Ascending aorta (tissue), 2 donors: ENCODE measurements at regions not wholly inside any gene's neighbourhood (a gene's known extent, or its start where the extent isn't known, plus 50 kb on each side); places are given as distances from the start of the nearest gene placed in this dataset.
A peak's percentile ranks its signal among the peaks of the same experiment; 100 is the strongest.

Experiments used
- DNase-seq, 2 donors: peaks; one replicate each; pipeline ENCODE4 v3.0.0-alpha.2; 2019; ENCODE audit warnings: low spot score in 2 of 2
- H3K27ac ChIP-seq, 2 donors: fragments of 200-600 bp; sonication (generic); one replicate each; pipeline ENCODE4 v1.5.1; 2016 to 2017; ENCODE audit warnings: mild to moderate bottlenecking in 1 of 2
- H3K27me3 ChIP-seq: fragments of 200-600 bp; sonication (generic); one replicate; pipeline ENCODE4 v1.5.1; 2017
- H3K36me3 ChIP-seq, 2 donors: fragments of 200-600 bp; sonication (generic); one replicate each; pipeline ENCODE4 v1.5.1; 2016
- H3K4me1 ChIP-seq, 2 donors: fragments of 200-600 bp; sonication (generic); one replicate each; pipeline ENCODE4 v1.5.1; 2016 to 2017; ENCODE audit warnings: mild to moderate bottlenecking in 1 of 2
- H3K4me3 ChIP-seq, 2 donors: fragments of 200-600 bp; sonication (generic); one replicate each; pipeline ENCODE4 v1.5.1; 2016 to 2017; ENCODE audit warnings: mild to moderate bottlenecking in 1 of 2
- H3K9me3 ChIP-seq, 2 donors: fragments of 200-600 bp; sonication (generic); one replicate each; pipeline ENCODE4 v1.5.1; 2016
- intact Hi-C: fragments of 100-400 bp; cut with DNase I; formaldehyde crosslinking; loops from one replicate; pipeline ENCODE4 v1.15.1; 2023
- TF ChIP-seq, protein P1 (sequence below), 3 experiments: fragments of 200-600 bp in 2 of 3; fragments of 450-650 bp in 1 of 3; sonication (generic) in 2 of 3; IDR thresholded peaks; one replicate each; pipeline ENCODE4 v1.5.1; 2016 to 2019; ENCODE audit warnings: antibody characterized with exemption in 3 of 3, mild to moderate bottlenecking in 1 of 3, moderate library complexity in 1 of 3

- intact Hi-C loops, result loop anchor here (5.0 kb wide), 1 partner anchor 128 kb away; no protein-coding TSS in a partner anchor
- H3K27me3 ChIP-seq, result no peaks in the 10 kb centered on the region
- TF ChIP-seq, protein P1, sequence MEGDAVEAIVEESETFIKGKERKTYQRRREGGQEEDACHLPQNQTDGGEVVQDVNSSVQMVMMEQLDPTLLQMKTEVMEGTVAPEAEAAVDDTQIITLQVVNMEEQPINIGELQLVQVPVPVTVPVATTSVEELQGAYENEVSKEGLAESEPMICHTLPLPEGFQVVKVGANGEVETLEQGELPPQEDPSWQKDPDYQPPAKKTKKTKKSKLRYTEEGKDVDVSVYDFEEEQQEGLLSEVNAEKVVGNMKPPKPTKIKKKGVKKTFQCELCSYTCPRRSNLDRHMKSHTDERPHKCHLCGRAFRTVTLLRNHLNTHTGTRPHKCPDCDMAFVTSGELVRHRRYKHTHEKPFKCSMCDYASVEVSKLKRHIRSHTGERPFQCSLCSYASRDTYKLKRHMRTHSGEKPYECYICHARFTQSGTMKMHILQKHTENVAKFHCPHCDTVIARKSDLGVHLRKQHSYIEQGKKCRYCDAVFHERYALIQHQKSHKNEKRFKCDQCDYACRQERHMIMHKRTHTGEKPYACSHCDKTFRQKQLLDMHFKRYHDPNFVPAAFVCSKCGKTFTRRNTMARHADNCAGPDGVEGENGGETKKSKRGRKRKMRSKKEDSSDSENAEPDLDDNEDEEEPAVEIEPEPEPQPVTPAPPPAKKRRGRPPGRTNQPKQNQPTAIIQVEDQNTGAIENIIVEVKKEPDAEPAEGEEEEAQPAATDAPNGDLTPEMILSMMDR (IDR thresholded peaks at IDR 0.05), result no peak
- no peak for DNase-seq
- peaks cover 0 to 11% of the 10 kb centered on the region in 2 donors for H3K4me1 ChIP-seq
- H3K4me3 ChIP-seq, result no peak overlapping the region
- no peak overlapping the region for H3K27ac ChIP-seq
- no peaks in the 10 kb centered on the region for H3K36me3 ChIP-seq
- H3K9me3 ChIP-seq, result no peaks in the 10 kb centered on the region
Observed at GRCh38 chr20:40634891-40635290, 54.1 kb downstream of the MAFB start.

DNA sequence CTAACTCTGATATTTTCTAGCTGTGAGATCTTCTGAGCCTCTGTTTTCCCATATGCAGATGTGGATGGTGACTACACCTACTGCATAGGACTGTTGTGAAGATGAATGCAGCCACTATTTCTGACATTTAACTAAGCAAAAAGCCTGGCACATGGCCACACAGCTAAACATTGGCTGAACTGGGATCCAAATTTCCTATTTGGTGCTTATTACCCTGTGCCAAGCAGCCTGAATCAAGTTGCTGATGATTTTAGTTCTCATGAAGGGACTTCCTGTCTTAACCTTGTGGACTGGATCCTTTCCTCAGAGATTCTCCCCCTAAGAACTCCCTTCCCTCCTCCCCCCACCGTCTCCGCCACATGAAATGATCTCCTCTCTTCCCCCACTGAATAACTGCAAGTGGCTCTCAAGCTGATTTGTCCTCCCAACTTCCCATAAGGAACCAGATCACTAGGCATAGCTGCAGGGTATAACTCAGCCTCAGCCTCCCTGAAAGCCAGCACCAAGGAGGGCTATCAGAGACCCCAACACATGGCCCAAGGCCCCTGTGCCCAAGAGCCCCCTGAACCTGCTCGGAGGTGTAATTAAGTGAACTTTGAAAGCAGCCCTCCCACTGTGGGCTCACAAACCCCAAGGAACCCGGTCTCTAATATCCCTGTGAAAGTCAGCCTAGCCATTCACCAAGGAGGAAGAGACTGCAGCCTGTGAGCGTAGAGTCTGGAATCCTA is 55.7 kb downstream of the MAFB start:
- TF ChIP-seq, protein P1 (IDR thresholded peaks at IDR 0.05), result no peak
- intact Hi-C loops, result loop anchor here (5.0 kb wide), 1 partner anchor 126 kb away; no protein-coding TSS in a partner anchor

DNA sequence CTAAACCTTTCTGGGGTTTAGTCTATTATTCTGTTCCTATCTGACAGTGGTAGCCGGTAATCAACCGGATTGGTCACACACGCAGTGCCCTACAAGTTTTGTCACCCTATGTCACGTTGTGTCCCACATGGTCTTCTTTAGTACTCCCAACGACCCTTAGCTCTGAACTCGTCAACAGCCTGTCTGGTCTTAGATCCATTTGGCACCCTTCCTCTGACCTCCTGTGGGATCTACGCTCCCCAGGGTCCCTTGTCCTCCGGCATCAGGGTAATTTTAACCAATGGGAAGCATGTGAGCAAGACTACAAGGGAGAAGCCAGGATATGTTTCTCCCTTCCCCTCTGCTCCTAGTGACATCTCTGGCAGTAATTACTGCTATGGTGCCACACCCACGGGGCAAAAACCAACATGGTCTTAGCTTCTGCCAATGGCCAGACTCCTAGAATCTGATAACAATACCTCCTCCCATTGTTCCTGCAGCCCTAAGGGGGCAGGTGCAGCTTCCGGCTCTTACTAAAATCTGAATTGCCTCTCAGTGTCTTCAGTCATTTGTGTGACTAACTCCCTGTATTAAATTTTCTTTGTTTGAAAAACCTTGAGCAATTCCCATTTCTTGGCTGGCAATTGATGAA is 56.6 kb downstream of the MAFB start:
- TF ChIP-seq, protein P1 (IDR thresholded peaks at IDR 0.05), result no peak
- H3K4me1 ChIP-seq, result peaks cover 0 to 11% of the 10 kb centered on the region in 2 donors
- H3K9me3 ChIP-seq, result no peaks in the 10 kb centered on the region
- no peak for DNase-seq
- H3K27me3 ChIP-seq, result no peaks in the 10 kb centered on the region
- no peak overlapping the region for H3K4me3 ChIP-seq
- H3K27ac ChIP-seq, result no peak overlapping the region
- H3K36me3 ChIP-seq, result no peaks in the 10 kb centered on the region
- intact Hi-C loops, result loop anchor here (5.0 kb wide), 1 partner anchor 125 kb away; no protein-coding TSS in a partner anchor

More for the DNA sequence above, 55.7 kb downstream of the MAFB start:
- Histone ChIP-seq H3K36me3 (no peaks in the 10 kb centered on the region), H3K27me3 (no peaks in the 10 kb centered on the region), H3K27ac (no peak overlapping the region), H3K9me3 (no peaks in the 10 kb centered on the region), H3K4me1 (peaks cover 0 to 11% of the 10 kb centered on the region in 2 donors), H3K4me3 (no peak overlapping the region)
- DNase-seq, result peak in 1 of 2 donors; percentile 49

DNA sequence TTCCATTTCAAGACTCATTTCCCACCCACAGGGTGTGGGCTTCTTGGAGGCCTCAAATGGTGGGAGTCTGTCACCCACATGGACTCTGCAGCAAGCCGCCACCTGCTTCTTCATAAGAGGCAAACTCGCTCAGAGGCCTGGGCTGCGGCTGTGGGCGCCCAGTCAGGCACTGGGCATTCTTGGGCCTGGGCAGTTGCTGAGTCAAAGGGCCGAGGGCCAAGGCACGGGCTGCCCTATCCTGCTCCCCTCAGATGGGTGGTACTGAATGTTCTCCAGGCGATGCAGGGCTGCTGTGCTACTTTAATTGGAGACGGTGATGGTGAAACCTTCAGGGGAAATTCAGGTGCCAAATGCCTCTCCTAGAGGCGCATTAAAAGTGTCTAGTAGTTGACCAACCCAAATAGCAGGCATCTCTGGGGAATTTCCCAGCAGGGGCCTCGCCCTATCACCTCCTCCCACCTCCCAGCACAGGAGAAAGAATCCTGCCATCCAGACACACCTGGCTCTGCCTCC is 57.9 kb downstream of the MAFB start:
- Histone ChIP-seq H3K4me1 (peaks cover 0 to 11% of the 10 kb centered on the region in 2 donors), H3K9me3 (peaks cover 0 to 9% of the 10 kb centered on the region in 2 donors), H3K4me3 (no peak overlapping the region), H3K27ac (no peak overlapping the region), H3K27me3 (no peaks in the 10 kb centered on the region), H3K36me3 (no peaks in the 10 kb centered on the region)
- intact Hi-C loops, result loop anchor here (2.0 to 5.0 kb wide), 2 partner anchors 58 to 124 kb away; partner anchors contain the start of gene MAFB
- TF ChIP-seq, protein P1 (IDR thresholded peaks at IDR 0.05), result no peak
- peak in 1 of 2 donors; percentile 60 for DNase-seq

DNA sequence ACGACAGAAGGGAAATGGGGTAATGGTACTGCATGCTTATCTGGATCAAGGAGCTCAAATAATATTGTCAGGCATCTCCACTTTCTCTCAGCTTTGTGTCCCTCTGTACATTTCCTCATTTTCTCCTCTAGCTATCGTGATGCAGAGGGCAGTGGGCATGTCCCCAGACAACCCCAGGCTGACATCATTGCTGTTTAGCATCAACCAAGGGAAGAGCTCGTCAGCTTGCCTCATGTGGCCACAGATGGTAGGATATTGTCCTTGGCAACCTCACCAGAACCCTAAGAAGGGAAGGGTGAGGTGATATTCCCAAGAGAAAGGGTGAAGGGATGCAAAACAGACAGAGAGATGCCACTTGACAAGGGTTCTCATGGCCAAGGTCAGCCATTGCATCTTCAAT is 58.3 kb downstream of the MAFB start:
- H3K4me3 ChIP-seq, result no peak overlapping the region
- TF ChIP-seq, protein P1 (IDR thresholded peaks at IDR 0.05), result no peak
- no peaks in the 10 kb centered on the region for H3K36me3 ChIP-seq
- peaks cover 0 to 9% of the 10 kb centered on the region in 2 donors for H3K9me3 ChIP-seq
- peak overlapping the region in 1 of 2 donors; percentile 42 for H3K27ac ChIP-seq
- no peaks in the 10 kb centered on the region for H3K27me3 ChIP-seq
- peaks cover 0 to 11% of the 10 kb centered on the region in 2 donors for H3K4me1 ChIP-seq
- intact Hi-C loops, result loop anchor here (2.0 to 5.0 kb wide), 2 partner anchors 58 to 123 kb away; partner anchors contain the start of gene MAFB
- DNase-seq, result peak in 1 of 2 donors; percentile 54
